OCI-LY1 (cell line): ENCODE measurements at regions not wholly inside any gene's neighbourhood (a gene's known extent, or its start where the extent isn't known, plus 50 kb on each side); places are given as distances from the start of the nearest gene placed in this dataset.

Experiments
- H2AFZ ChIP-seq: fragments of 200-600 bp; sonication (generic), shearing (Covaris generic); 2 replicates; pipeline ENCODE4 v1.6.0; 2014; ENCODE audit warnings: antibody characterized with exemption, mild to moderate bottlenecking, low read length
- H3F3A ChIP-seq: fragments of 200-600 bp; sonication (generic), shearing (Covaris generic); 2 replicates; pipeline ENCODE4 v1.6.0; 2014; ENCODE audit warnings: mild to moderate bottlenecking, antibody characterized with exemption, low read length, moderate library complexity; ENCODE audit not compliant: insufficient read depth
- H3K27ac ChIP-seq: fragments of 200-600 bp; sonication (generic); 2 replicates; pipeline ENCODE4 v1.5.1; 2014; ENCODE audit warnings: low read length, mixed run types, mild to moderate bottlenecking, low read depth; ENCODE audit not compliant: poor library complexity, severe bottlenecking
- H3K27me3 ChIP-seq: fragments of 200-600 bp; sonication (generic); 2 replicates; pipeline ENCODE4 v1.6.0; 2014; ENCODE audit warnings: antibody characterized with exemption, mild to moderate bottlenecking, low read length, moderate library complexity; ENCODE audit not compliant: insufficient read depth
- H3K36me3 ChIP-seq: fragments of 200-600 bp; sonication (generic); 2 replicates; pipeline ENCODE4 v1.6.1; 2014; ENCODE audit warnings: mild to moderate bottlenecking, antibody characterized with exemption, low read length, moderate library complexity, mixed read lengths; ENCODE audit not compliant: insufficient read depth
- H3K4me1 ChIP-seq: fragments of 200-600 bp; sonication (generic); 2 replicates; pipeline ENCODE4 v1.5.1; 2014; ENCODE audit warnings: mild to moderate bottlenecking, low read length, moderate library complexity; ENCODE audit not compliant: insufficient read depth, severe bottlenecking
- H3K4me2 ChIP-seq: fragments of 200-600 bp; sonication (generic), shearing (Covaris generic); 2 replicates; pipeline ENCODE4 v1.6.1; 2014; ENCODE audit warnings: low read length
- H3K4me3 ChIP-seq: fragments of 200-600 bp; sonication (generic); 2 replicates; pipeline ENCODE4 v1.5.1; 2014; ENCODE audit warnings: low read length, low read depth, mild to moderate bottlenecking, mixed read lengths; ENCODE audit not compliant: poor library complexity, severe bottlenecking
- H3K79me2 ChIP-seq: fragments of 200-600 bp; shearing (Covaris generic); 2 replicates; pipeline ENCODE4 v1.6.1; 2016; ENCODE audit warnings: mixed run types, low read length, mixed read lengths; ENCODE audit not compliant: insufficient read depth
- H3K9ac ChIP-seq: fragments of 200-600 bp; sonication (generic), shearing (Covaris generic); 2 replicates; pipeline ENCODE4 v1.6.1; 2014; ENCODE audit warnings: mild to moderate bottlenecking, low read length, mixed read lengths
- H3K9me2 ChIP-seq: fragments of 200-600 bp; sonication (generic), shearing (Covaris generic); 2 replicates; pipeline ENCODE4 v1.6.1; 2014; ENCODE audit warnings: low read depth, mild to moderate bottlenecking, low read length, mixed read lengths
- H3K9me3 ChIP-seq: fragments of 200-600 bp; shearing (Covaris generic); 2 replicates; pipeline ENCODE4 v1.6.1; 2014; ENCODE audit warnings: low read length, mixed read lengths
- H4K20me1 ChIP-seq: fragments of 200-600 bp; sonication (generic), shearing (Covaris generic); 2 replicates; pipeline ENCODE4 v1.6.0; 2016; ENCODE audit warnings: mild to moderate bottlenecking, low read length; ENCODE audit not compliant: insufficient read depth
- CTCF ChIP-seq: fragments of 200-600 bp; sonication (generic), shearing (Covaris generic); IDR thresholded peaks from 2 replicates; pipeline ENCODE4 v1.5.1; 2017; ENCODE audit warnings: mild to moderate bottlenecking, antibody characterized with exemption, low read length, moderate library complexity, mixed read lengths
- EZH2 ChIP-seq: fragments of 200-600 bp; sonication (generic), shearing (Covaris generic); IDR thresholded peaks from 2 replicates; pipeline ENCODE4 v1.8.0; 2017; ENCODE audit warnings: borderline replicate concordance, mixed run types, mild to moderate bottlenecking, antibody characterized with exemption, low read length, moderate library complexity, mixed read lengths

GRCh38 chr19:30924069-30924636 lies 425.1 kb downstream of the TSHZ3 start:
- H3K36me3 ChIP-seq = no peaks in the 10 kb centered on the region; the same call in 1 of the 2 replicates
- H3K9me2 ChIP-seq = no peaks in the 10 kb centered on the region
- no peak overlapping the region for H3K4me2 ChIP-seq
- H3K27me3 ChIP-seq = no peaks in the 10 kb centered on the region
- H3K27ac ChIP-seq = no peak overlapping the region
- TF ChIP-seq CTCF = no peak
- no peak for TF ChIP-seq EZH2
- H3K4me1 ChIP-seq = no peaks in the 10 kb centered on the region
- H2AFZ ChIP-seq = no peak overlapping the region
- H3K9ac ChIP-seq = no peak overlapping the region
- no peaks in the 10 kb centered on the region for H3K9me3 ChIP-seq
- no peak overlapping the region for H3K4me3 ChIP-seq
- H3F3A ChIP-seq = no peaks in the 10 kb centered on the region
- H4K20me1 ChIP-seq = no peaks in the 10 kb centered on the region
- no peaks in the 10 kb centered on the region for H3K79me2 ChIP-seq

- H3K4me1 ChIP-seq = no peaks in the 10 kb centered on the region
- H3K9ac ChIP-seq = no peak overlapping the region
- no peaks in the 10 kb centered on the region for H3K27me3 ChIP-seq
- H4K20me1 ChIP-seq = no peaks in the 10 kb centered on the region
- H3K27ac ChIP-seq = no peak overlapping the region
- no peak for TF ChIP-seq EZH2
- TF ChIP-seq CTCF = no peak
- H2AFZ ChIP-seq = no peak overlapping the region
- no peaks in the 10 kb centered on the region for H3K9me2 ChIP-seq
- no peaks in the 10 kb centered on the region for H3K79me2 ChIP-seq
- no peak overlapping the region for H3K4me2 ChIP-seq
- no peaks in the 10 kb centered on the region for H3F3A ChIP-seq
- H3K4me3 ChIP-seq = no peak overlapping the region
- H3K36me3 ChIP-seq = no peaks in the 10 kb centered on the region; the same call in 1 of the 2 replicates
- H3K9me3 ChIP-seq = no peaks in the 10 kb centered on the region
These were observed 425.6 kb downstream of the TSHZ3 start for GRCh38 chr19:30923621-30924020.

GRCh38 chr19:30923096-30923495 lies 426.1 kb downstream of the TSHZ3 start:
- Histone ChIP-seq H3K4me3 (no peak overlapping the region), H4K20me1 (no peaks in the 10 kb centered on the region), H2AFZ (no peak overlapping the region), H3K79me2 (no peaks in the 10 kb centered on the region), H3K27ac (no peak overlapping the region), H3K9ac (no peak overlapping the region), H3F3A (no peaks in the 10 kb centered on the region), H3K9me3 (no peaks in the 10 kb centered on the region), H3K27me3 (no peaks in the 10 kb centered on the region), H3K4me1 (no peaks in the 10 kb centered on the region), H3K9me2 (no peaks in the 10 kb centered on the region), H3K4me2 (no peak overlapping the region), H3K36me3 (no peaks in the 10 kb centered on the region)
- no peak for TF ChIP-seq CTCF
- TF ChIP-seq EZH2 = no peak
